Activated T-helper 2 cell treated with anti-CD3 and anti-CD28 coated beads, Interferon-gamma antibody, Interleukin-2, Interleukin-4, amounts not matched to agents 10 μg/mL and 5 μg/mL and 100 μg/mL, durations not matched to agents 14 hours and 24 hours and 36 hours (primary cell): ENCODE measurements at regions not wholly inside any gene's neighbourhood (a gene's known extent, or its start where the extent isn't known, plus 50 kb on each side); places are given as distances from the start of the nearest gene placed in this dataset.
"Not testable (repeated sequence)": the region's sequence is repeated elsewhere in the genome, so short reads cannot be mapped to it uniquely, and the experiment has no call there.

Experiments used
- DNase-seq: peaks from one replicate; pipeline ENCODE4 v3.0.0; 2021; ENCODE audit warnings: low spot score
- H3K27ac Mint-ChIP-seq: one replicate; pipeline ENCODE4 v1.8.0; 2021; ENCODE audit warnings: mixed read lengths
- H3K27me3 Mint-ChIP-seq: one replicate; pipeline ENCODE4 v1.8.0; 2021; ENCODE audit warnings: low read depth, mixed read lengths
- H3K36me3 Mint-ChIP-seq: one replicate; pipeline ENCODE4 v1.8.0; 2021; ENCODE audit warnings: low read depth, mixed read lengths
- H3K4me1 Mint-ChIP-seq: one replicate; pipeline ENCODE4 v1.8.0; 2021; ENCODE audit warnings: low read depth, mixed read lengths
- H3K4me3 Mint-ChIP-seq: one replicate; pipeline ENCODE4 v1.8.0; 2021; ENCODE audit warnings: low read depth, mild to moderate bottlenecking, moderate library complexity, mixed read lengths
- H3K9me3 Mint-ChIP-seq: one replicate; pipeline ENCODE4 v1.8.0; 2021; ENCODE audit warnings: mixed read lengths
- intact Hi-C: fragments of 100-400 bp; cut with micrococcal nuclease; formaldehyde crosslinking; loops from one replicate; pipeline ENCODE4 v1.15.1; 2023

- H3K27me3 Mint-ChIP-seq = peaks cover 4% of the 10 kb centered on the region
- intact Hi-C loops = loop anchor here (10.0 kb wide), 3 partner anchors 76 to 416 kb away; no protein-coding TSS in a partner anchor
- H3K4me1 Mint-ChIP-seq = no peaks in the 10 kb centered on the region
- peaks cover 5% of the 10 kb centered on the region for H3K9me3 Mint-ChIP-seq
- H3K36me3 Mint-ChIP-seq = no peaks in the 10 kb centered on the region
- no peak overlapping the region for H3K4me3 Mint-ChIP-seq
- DNase-seq = no peak
- H3K27ac Mint-ChIP-seq = no peak overlapping the region
Observed at GRCh38 chr9:71608825-71609447, 159.4 kb downstream of the CEMIP2 start.

DNA sequence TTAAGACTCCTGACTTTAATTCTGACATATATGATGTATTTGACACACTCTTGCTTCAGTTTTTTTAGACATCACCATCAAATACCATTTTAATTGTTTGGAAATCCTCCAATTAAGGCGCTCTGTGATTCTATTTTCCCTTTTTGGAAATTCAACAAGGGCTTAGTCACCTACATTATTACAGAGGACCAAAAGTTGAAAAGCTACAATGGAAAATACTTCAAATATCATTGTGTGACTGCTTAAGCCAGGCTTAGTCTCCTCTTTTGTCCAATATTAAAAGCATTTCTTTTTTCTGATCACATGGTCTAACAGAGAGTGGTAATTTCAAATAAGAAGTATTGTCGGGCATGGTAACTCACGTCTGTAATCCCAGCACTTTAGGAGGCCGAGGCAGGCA lies 160.3 kb downstream of the CEMIP2 start:
- H3K27ac Mint-ChIP-seq = no peak overlapping the region

GRCh38 chr9:71607461-71607881 lies 160.8 kb downstream of the CEMIP2 start:
- no peak overlapping the region for H3K27ac Mint-ChIP-seq
- intact Hi-C loops = loop anchor here (10.0 kb wide), 3 partner anchors 77 to 417 kb away; no protein-coding TSS in a partner anchor
- H3K27me3 Mint-ChIP-seq = peaks cover 4% of the 10 kb centered on the region
- no peaks in the 10 kb centered on the region for H3K36me3 Mint-ChIP-seq
- DNase-seq = no peak
- H3K9me3 Mint-ChIP-seq = peaks cover 5% of the 10 kb centered on the region
- no peaks in the 10 kb centered on the region for H3K4me1 Mint-ChIP-seq
- H3K4me3 Mint-ChIP-seq = no peak overlapping the region

More for the DNA sequence above, 160.3 kb downstream of the CEMIP2 start:
- H3K4me1 Mint-ChIP-seq = no peaks in the 10 kb centered on the region
- intact Hi-C loops = loop anchor here (10.0 kb wide), 3 partner anchors 77 to 417 kb away; no protein-coding TSS in a partner anchor
- peaks cover 4% of the 10 kb centered on the region for H3K27me3 Mint-ChIP-seq
- H3K9me3 Mint-ChIP-seq = peaks cover 5% of the 10 kb centered on the region
- H3K36me3 Mint-ChIP-seq = no peaks in the 10 kb centered on the region
- no peak overlapping the region for H3K4me3 Mint-ChIP-seq
- DNase-seq = no peak

DNA sequence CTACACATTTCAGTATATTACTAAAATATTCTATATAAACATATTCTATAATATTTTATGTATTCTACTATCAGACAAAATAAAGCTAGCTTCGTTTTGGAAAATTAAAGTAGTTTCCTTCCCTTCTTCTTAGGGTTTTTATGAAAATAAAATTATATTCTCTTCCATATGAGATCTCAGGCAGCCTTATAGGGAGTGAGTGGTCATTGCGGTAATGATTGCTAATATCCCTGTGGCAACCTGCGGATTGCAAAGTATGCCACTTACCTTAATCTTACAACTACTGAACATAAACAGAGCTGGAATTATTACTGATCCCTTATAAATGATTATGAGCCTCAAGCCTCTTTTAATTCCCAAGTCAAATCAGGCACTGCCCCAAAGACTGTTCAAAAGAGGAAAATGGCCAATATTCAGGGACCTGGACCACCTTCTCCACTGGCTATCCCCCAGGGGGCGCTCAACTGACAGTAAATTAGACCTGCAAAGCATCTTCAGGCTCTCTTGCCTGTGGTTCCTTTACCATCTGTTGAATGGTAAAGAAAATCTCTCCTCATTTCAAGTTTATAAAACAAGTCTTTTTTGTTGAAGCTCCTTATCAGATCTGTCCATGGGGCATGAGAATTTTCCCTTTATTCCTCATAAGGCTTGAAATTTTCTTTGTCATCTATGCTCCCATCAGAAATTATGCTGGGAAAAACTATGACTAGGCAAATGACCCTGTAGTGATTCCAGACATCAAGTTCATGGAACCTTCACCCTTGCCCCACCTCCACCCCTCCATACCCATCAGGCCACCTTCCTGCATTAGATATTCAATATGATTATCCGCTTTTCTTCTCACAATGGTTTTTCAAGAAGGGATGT lies 163.9 kb downstream of the CEMIP2 start:
- intact Hi-C loops = loop anchor here (1.0 to 10.0 kb wide), 5 partner anchors 80 to 420 kb away; no protein-coding TSS in a partner anchor
- no peaks in the 10 kb centered on the region for H3K9me3 Mint-ChIP-seq

DNA sequence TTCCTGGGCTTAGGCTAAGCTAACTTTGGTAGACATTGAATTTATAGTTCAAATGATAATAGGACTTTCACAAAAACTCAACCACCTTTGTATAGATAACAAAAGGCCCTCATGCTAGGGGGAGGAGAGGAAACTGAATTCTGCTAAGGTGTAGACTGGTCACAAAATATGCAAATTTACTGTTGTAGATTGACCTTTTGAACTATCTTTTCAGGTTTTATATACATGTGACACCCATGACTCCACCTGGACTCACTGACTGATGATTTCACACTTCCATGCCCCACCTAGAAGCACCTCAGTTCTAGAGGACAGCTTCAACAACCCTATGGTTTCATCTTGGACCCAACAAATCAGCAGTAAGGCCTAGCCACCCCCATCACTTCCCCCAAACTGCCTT lies 165.7 kb downstream of the CEMIP2 start:
- Mint-ChIP-seq H3K4me3 (no peak overlapping the region), H3K27me3 (peaks cover 8% of the 10 kb centered on the region), H3K4me1 (no peaks in the 10 kb centered on the region), H3K36me3 (no peaks in the 10 kb centered on the region), H3K9me3 (no peaks in the 10 kb centered on the region), H3K27ac (no peak overlapping the region)
- DNase-seq = no peak
- intact Hi-C loops = loop anchor here (10.0 kb wide), 3 partner anchors 82 to 422 kb away; no protein-coding TSS in a partner anchor

More for the DNA sequence above, 163.9 kb downstream of the CEMIP2 start:
- H3K27ac Mint-ChIP-seq = no peak overlapping the region
- no peak overlapping the region for H3K4me3 Mint-ChIP-seq
- H3K27me3 Mint-ChIP-seq = peaks cover 4% of the 10 kb centered on the region
- H3K36me3 Mint-ChIP-seq = no peaks in the 10 kb centered on the region
- no peaks in the 10 kb centered on the region for H3K4me1 Mint-ChIP-seq
- peak; percentile 57 for DNase-seq

- H3K4me3 Mint-ChIP-seq, intact Hi-C loops, H3K36me3 Mint-ChIP-seq, H3K9me3 Mint-ChIP-seq, H3K4me1 Mint-ChIP-seq, DNase-seq, H3K27ac Mint-ChIP-seq: not testable (repeated sequence)
- H3K27me3 Mint-ChIP-seq = peaks cover 13% of the 10 kb centered on the region
Observed at GRCh38 chr9:71595762-71596161, 172.6 kb downstream of the CEMIP2 start.

DNA sequence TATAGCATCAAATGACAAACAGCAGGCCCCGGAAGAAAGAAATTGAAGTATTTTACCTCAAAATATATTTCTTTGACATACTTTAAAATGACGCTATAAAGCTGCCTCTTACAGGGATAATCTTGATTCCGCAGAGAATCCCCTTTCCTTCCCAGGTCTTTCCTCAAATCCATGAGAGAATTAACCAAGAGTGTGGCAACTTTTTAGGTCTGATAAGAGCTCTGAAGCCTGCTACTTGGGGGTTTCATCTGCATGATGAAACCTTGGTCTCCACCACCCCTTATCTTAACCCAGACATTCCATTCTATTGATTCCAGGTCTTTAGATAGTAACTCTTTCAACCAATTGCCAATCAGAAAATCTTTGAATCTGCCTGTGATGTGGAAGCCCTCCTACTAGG lies 173.8 kb downstream of the CEMIP2 start:
- no peaks in the 10 kb centered on the region for H3K36me3 Mint-ChIP-seq
- DNase-seq = no peak
- no peaks in the 10 kb centered on the region for H3K9me3 Mint-ChIP-seq
- no peaks in the 10 kb centered on the region for H3K4me1 Mint-ChIP-seq
- intact Hi-C loops = no loop called here
- H3K4me3 Mint-ChIP-seq = no peak overlapping the region
- no peak overlapping the region for H3K27ac Mint-ChIP-seq
- H3K27me3 Mint-ChIP-seq = peaks cover 9% of the 10 kb centered on the region

- H3K27me3 Mint-ChIP-seq = peaks cover 7% of the 10 kb centered on the region
- no peak for DNase-seq
- H3K9me3 Mint-ChIP-seq = no peaks in the 10 kb centered on the region
- intact Hi-C loops = no loop called here
- H3K36me3 Mint-ChIP-seq = no peaks in the 10 kb centered on the region
- no peak overlapping the region for H3K4me3 Mint-ChIP-seq
- H3K4me1 Mint-ChIP-seq = no peaks in the 10 kb centered on the region
- no peak overlapping the region for H3K27ac Mint-ChIP-seq
Observed at GRCh38 chr9:71592400-71592799, 175.9 kb downstream of the CEMIP2 start.

DNA sequence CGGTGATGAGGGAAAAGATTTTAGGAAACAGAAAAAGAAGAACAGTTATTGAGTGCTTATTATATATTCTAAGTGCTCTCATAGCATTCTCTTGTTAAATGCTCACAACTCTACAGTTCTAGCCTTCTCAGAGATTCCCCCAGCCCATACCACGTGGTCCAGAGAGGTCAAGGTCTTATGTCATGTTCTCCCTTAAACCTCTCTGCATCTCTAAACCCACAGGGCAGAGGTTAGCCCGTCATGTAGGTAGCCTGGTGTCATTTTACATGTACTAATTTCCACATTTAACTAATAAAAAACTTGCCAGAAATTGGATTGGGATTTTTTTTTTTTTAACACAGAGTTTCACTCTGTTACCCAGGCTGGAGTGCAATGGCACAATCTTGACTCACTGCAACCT lies 178.0 kb downstream of the CEMIP2 start:
- Mint-ChIP-seq H3K27me3 (peaks cover 7% of the 10 kb centered on the region), H3K4me3 (no peak overlapping the region), H3K27ac (no peak overlapping the region), H3K36me3 (no peaks in the 10 kb centered on the region), H3K4me1 (no peaks in the 10 kb centered on the region), H3K9me3 (no peaks in the 10 kb centered on the region)
- intact Hi-C loops = no loop called here
- DNase-seq = no peak

DNA sequence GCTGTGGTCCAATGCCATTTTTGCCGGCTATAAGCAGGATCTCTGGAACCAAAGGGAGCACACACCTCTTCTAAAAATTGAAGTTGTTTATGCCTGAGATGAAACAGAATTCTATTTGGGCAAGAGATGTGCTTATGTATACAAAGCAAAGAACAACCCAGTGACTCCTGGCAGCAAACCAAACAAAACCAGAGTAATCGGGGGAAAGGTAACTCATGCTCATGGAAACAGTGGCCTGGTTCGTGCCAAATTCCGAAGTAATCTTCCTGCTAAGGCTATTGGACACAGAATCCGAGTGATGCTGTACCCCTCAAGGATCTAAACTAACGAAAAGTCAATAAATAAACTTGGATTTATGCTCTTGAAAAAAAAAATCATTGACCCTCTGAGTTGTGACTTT lies 178.7 kb downstream of the CEMIP2 start:
- H3K27ac Mint-ChIP-seq = no peak overlapping the region
- no peaks in the 10 kb centered on the region for H3K9me3 Mint-ChIP-seq
- H3K4me3 Mint-ChIP-seq = no peak overlapping the region
- no peaks in the 10 kb centered on the region for H3K36me3 Mint-ChIP-seq
- intact Hi-C loops = no loop called here
- no peaks in the 10 kb centered on the region for H3K4me1 Mint-ChIP-seq
- H3K27me3 Mint-ChIP-seq = peaks cover 4% of the 10 kb centered on the region
- DNase-seq = no peak

DNA sequence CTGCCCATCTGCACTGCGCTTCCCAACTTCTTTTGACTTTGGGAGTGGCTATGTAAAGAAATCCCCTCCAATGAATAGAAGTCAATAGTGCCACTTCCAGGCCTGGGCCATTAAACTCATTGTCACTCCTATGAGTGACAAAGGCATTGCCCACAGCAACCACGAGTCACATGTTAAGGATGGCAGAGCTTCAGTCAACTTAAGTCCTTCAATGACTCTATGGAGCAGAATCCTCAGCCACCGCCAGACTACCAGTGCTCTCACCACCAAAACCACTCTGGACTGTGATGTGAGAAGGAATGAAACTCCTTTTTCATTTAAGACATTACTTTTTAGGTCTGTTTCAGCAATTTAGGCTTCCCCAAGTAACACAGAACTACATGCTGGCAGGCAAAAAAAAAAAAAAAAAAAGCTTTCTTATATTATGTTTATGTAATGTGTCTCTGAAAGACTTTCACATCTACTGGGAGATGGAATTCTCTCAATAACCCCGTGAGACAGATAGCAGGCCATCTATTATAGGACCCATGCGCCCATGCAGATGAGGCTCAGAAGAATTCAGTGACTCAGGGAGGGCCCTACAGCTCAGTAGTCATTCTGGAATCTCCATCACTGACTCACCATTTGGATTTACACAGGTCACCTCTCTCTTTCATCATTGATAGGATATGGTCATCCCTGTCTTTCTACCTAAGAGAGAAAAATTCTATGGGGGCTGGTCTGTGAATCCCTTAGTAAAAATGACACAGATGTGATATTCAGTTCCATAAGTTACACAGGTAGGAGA lies 180.5 kb downstream of the CEMIP2 start:
- Mint-ChIP-seq H3K36me3 (no peaks in the 10 kb centered on the region), H3K9me3 (no peaks in the 10 kb centered on the region), H3K27me3 (peaks cover 2% of the 10 kb centered on the region), H3K4me3 (no peak overlapping the region), H3K4me1 (no peaks in the 10 kb centered on the region), H3K27ac (no peak overlapping the region)
- DNase-seq = no peak
- intact Hi-C loops = no loop called here

DNA sequence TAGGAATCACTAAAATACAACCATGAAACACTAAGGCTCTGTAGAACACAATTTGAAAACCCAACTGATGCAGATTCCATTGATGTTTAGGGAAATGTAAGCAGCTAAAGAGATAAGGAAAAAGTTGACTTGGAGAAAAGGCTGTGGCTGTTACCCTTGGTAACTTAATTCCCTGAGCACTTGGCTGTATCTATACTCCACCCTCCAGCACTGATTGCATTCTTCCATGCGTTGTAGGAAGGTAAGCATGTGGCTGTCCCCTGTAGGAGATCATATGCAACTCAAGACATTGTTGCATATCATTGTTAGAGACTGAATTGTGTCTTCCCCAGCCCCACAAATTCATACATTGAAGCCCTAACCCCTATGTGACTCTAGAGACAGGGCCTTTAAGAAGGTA lies 184.5 kb downstream of the CEMIP2 start:
- Mint-ChIP-seq H3K4me3 (no peak overlapping the region), H3K27me3 (peaks cover under 1% of the 10 kb centered on the region), H3K27ac (no peak overlapping the region), H3K9me3 (no peaks in the 10 kb centered on the region), H3K36me3 (no peaks in the 10 kb centered on the region), H3K4me1 (no peaks in the 10 kb centered on the region)
- no peak for DNase-seq
- intact Hi-C loops = no loop called here
